DND-41 (cell line): ENCODE measurements at regions not wholly inside any gene's neighbourhood (a gene's known extent, or its start where the extent isn't known, plus 50 kb on each side); places are given as distances from the start of the nearest gene placed in this dataset.

Source experiments
- ATAC-seq: fragments of 200-7000 bp; cut with Tn5 transposase; 3 replicates; pipeline ENCODE4 v1.9.1; 2021; ENCODE audit warnings: low read depth; ENCODE audit not compliant: insufficient read depth
- DNase-seq: peaks from one replicate; pipeline ENCODE4 v3.0.0-alpha.2; 2020
- H2AFZ ChIP-seq: 2 replicates; pipeline ENCODE4 v1.6.0; 2012; ENCODE audit warnings: low read depth, low read length
- H3K27ac ChIP-seq: 2 replicates; pipeline ENCODE4 v1.5.1; 2012; ENCODE audit warnings: low read length, inconsistent platforms
- H3K27me3 ChIP-seq: fragments of 200-600 bp; sonication (generic); 2 replicates; pipeline ENCODE4 v1.6.0; 2012; ENCODE audit warnings: low read length, mild to moderate bottlenecking, inconsistent platforms; ENCODE audit not compliant: insufficient read depth, poor library complexity
- H3K36me3 ChIP-seq: 2 replicates; pipeline ENCODE4 v1.5.1; 2012; ENCODE audit warnings: low read length, inconsistent platforms; ENCODE audit not compliant: insufficient read depth
- H3K4me1 ChIP-seq: 2 replicates; pipeline ENCODE4 v1.5.1; 2012; ENCODE audit warnings: mild to moderate bottlenecking, low read length; ENCODE audit not compliant: insufficient read depth
- H3K4me2 ChIP-seq: 2 replicates; pipeline ENCODE4 v1.6.0; 2012; ENCODE audit warnings: mild to moderate bottlenecking, moderate library complexity, low read length, inconsistent platforms; ENCODE audit not compliant: insufficient read depth
- H3K4me3 ChIP-seq, 2 experiments: fragments of 200-600 bp in 1 of 2; shearing (Covaris generic) in 1 of 2; 2 replicates each; pipeline ENCODE4 v1.5.1; 2012 to 2016; ENCODE audit warnings: inconsistent platforms in 2 of 2, low read length in 2 of 2, mild to moderate bottlenecking in 2 of 2, low read depth in 1 of 2, moderate library complexity in 1 of 2
- H3K79me2 ChIP-seq: 2 replicates; pipeline ENCODE4 v1.6.0; 2012; ENCODE audit warnings: low read length, inconsistent platforms; ENCODE audit not compliant: insufficient read depth
- H3K9ac ChIP-seq: 2 replicates; pipeline ENCODE4 v1.6.0; 2012; ENCODE audit warnings: low read depth, mild to moderate bottlenecking, inconsistent platforms, low read length, moderate library complexity
- H3K9me3 ChIP-seq: 2 replicates; pipeline ENCODE4 v1.5.1; 2012; ENCODE audit warnings: low read length, moderate library complexity, mild to moderate bottlenecking, inconsistent platforms; ENCODE audit not compliant: insufficient read depth, severe bottlenecking
- H4K20me1 ChIP-seq: 2 replicates; pipeline ENCODE4 v1.6.0; 2012; ENCODE audit warnings: low read length; ENCODE audit not compliant: insufficient read depth
- CTCF ChIP-seq: IDR thresholded peaks from 2 replicates; pipeline ENCODE4 v1.5.1; 2012; ENCODE audit warnings: borderline replicate concordance, low read length, moderate library complexity, mild to moderate bottlenecking; ENCODE audit not compliant: poor library complexity, severe bottlenecking; ENCODE audit errors: extremely low read depth
- EZH2 ChIP-seq: IDR thresholded peaks from 3 replicates; pipeline ENCODE4 v1.6.1; 2012; ENCODE audit warnings: borderline replicate concordance, low read depth, mild to moderate bottlenecking, moderate library complexity, low read length, inconsistent platforms; ENCODE audit not compliant: severe bottlenecking

- no peaks in the 10 kb centered on the region for H3K4me1 ChIP-seq
- TF ChIP-seq CTCF, result no peak
- TF ChIP-seq EZH2, result no peak
- no peak overlapping the region for H2AFZ ChIP-seq
- H3K36me3 ChIP-seq, result no peaks in the 10 kb centered on the region
- no peak overlapping the region for H3K27ac ChIP-seq
- H3K27me3 ChIP-seq, result no peaks in the 10 kb centered on the region
- H3K9me3 ChIP-seq, result peaks cover 5% of the 10 kb centered on the region
- H3K79me2 ChIP-seq, result no peaks in the 10 kb centered on the region
- H4K20me1 ChIP-seq, result no peaks in the 10 kb centered on the region
- no peak overlapping the region for H3K4me3 ChIP-seq
- no peak overlapping the region for H3K9ac ChIP-seq
- DNase-seq, result no peak
- ATAC-seq, result no peak
- no peak overlapping the region for H3K4me2 ChIP-seq
Observed at GRCh38 chr4:187069398-187069797, 345.7 kb upstream of the FAT1 start.

- Histone ChIP-seq H3K4me1 (no peaks in the 10 kb centered on the region), H3K9me3 (peaks cover 5% of the 10 kb centered on the region), H2AFZ (no peak overlapping the region), H3K36me3 (no peaks in the 10 kb centered on the region), H3K9ac (no peak overlapping the region), H3K4me2 (no peak overlapping the region), H4K20me1 (no peaks in the 10 kb centered on the region), H3K27me3 (no peaks in the 10 kb centered on the region), H3K27ac (no peak overlapping the region), H3K79me2 (no peaks in the 10 kb centered on the region), H3K4me3 (no peak overlapping the region)
- no peak for TF ChIP-seq CTCF
- TF ChIP-seq EZH2, result no peak
- no peak for DNase-seq
- ATAC-seq, result no peak
Observed at GRCh38 chr4:187070158-187070557, 346.5 kb upstream of the FAT1 start.

- DNase-seq (no peak), ATAC-seq (no peak)
- no peaks in the 10 kb centered on the region for H3K79me2 ChIP-seq
- H2AFZ ChIP-seq, result no peak overlapping the region
- H4K20me1 ChIP-seq, result no peaks in the 10 kb centered on the region
- no peaks in the 10 kb centered on the region for H3K4me1 ChIP-seq
- no peak overlapping the region for H3K4me2 ChIP-seq
- H3K4me3 ChIP-seq, result no peak overlapping the region
- H3K27me3 ChIP-seq, result no peaks in the 10 kb centered on the region
- H3K9me3 ChIP-seq, result peaks cover 5% of the 10 kb centered on the region
- H3K27ac ChIP-seq, result no peak overlapping the region
- no peaks in the 10 kb centered on the region for H3K36me3 ChIP-seq
- H3K9ac ChIP-seq, result no peak overlapping the region
- no peak for TF ChIP-seq EZH2
- no peak for TF ChIP-seq CTCF
Observed at GRCh38 chr4:187070740-187071139, 347.1 kb upstream of the FAT1 start.
